GM19025 (cell line): ENCODE measurements at regions not wholly inside any gene's neighbourhood (a gene's known extent, or its start where the extent isn't known, plus 50 kb on each side); places are given as distances from the start of the nearest gene placed in this dataset.

Source experiments
- ATAC-seq: cut with Tn5 transposase; IDR thresholded peaks from one replicate; pipeline ENCODE4 v1.9.1; 2021; ENCODE audit warnings: mild to moderate bottlenecking, low read depth, moderate library complexity; ENCODE audit not compliant: unreplicated experiment

DNA sequence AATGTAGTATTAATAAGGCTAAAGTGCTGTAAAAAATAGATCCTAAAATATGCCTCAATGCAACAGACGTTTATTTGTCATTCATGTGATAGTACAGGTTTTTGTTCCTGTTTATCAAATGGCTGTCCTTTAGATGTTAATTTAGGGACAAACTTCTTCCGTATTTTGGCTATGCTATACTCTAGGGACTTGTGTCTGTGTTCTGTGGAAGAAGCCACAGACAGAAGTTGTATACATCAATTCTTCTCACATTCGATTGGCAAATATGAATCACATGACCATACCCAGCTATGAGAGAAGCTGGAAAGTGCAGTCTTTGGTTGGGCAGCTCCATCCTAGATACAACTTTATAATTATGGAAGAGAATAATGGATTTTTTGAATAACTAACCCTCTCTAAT lies 232.7 kb upstream of the SNX7 start:
- ATAC-seq: no peak

DNA sequence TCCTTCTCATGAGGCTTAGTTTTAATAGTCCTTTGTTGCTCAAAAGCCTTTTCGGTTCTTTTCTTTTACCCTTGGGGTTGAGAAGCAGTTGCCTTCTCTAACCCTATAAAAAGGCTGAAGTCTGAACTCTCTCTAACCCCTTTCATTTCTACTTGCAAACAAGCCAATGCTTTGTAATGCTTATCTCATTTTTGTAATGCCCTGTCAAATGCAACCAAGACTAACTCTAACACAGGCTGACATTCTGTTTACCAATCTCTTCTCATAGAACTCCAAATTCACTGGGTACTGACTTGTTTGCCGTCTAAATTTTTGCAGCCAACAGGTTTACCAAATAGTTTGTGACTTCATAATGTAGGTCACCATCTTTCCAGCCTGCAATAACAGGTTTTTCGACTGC lies 233.9 kb upstream of the SNX7 start:
- no peak for ATAC-seq

DNA sequence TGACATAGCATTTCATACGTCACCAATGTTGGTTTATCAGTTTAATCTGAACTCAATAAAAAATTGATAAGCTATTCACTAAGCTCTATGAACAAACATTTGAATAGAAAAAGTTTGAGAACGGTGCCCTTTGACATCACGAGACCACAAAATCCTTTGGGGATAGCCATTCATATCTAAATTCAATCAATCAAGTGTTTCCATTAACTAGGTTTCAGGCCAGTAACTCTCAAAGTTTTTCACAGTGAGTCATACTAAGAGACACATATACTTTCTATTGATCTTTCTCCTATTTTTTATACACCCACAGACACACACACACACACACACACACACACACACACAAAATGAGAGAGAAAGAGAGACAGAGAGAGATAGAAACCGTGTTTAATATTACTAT lies 235.4 kb upstream of the SNX7 start:
- ATAC-seq: no peak

DNA sequence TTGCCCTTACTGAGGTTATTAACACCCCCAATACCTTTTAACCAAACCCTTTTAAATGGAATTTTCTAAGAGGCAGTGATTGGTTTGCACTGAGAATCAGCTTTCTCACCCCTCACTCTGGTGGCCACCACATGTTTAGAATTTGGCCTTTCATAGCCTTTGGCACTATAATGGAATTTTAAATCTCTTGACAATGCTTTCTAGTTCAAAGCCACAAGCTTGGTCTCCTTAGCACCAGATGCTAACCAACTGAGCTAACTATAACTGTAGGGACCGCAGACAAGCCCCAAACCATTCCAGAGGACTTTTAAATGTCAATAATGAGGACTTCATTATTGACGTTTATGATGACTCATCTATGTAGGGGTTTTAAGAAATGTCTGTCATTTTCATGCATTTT lies 238.7 kb upstream of the SNX7 start:
- ATAC-seq: no peak

DNA sequence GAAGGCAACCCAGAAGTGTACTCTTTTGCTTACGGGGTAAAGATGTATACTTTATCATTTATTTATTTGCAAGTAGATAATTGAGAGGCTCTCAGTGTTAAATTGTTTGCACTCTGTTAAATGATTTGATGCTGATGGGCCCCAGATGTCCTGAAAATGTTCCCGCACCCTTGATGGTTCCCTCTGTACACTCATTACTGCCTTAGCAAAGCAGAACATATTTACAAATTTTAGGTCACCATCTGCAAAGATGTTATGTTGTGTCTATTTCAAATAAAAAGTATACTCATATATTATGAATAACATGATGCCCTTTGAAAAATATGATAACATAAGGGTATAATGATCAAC lies 240.5 kb upstream of the SNX7 start:
- no peak for ATAC-seq

DNA sequence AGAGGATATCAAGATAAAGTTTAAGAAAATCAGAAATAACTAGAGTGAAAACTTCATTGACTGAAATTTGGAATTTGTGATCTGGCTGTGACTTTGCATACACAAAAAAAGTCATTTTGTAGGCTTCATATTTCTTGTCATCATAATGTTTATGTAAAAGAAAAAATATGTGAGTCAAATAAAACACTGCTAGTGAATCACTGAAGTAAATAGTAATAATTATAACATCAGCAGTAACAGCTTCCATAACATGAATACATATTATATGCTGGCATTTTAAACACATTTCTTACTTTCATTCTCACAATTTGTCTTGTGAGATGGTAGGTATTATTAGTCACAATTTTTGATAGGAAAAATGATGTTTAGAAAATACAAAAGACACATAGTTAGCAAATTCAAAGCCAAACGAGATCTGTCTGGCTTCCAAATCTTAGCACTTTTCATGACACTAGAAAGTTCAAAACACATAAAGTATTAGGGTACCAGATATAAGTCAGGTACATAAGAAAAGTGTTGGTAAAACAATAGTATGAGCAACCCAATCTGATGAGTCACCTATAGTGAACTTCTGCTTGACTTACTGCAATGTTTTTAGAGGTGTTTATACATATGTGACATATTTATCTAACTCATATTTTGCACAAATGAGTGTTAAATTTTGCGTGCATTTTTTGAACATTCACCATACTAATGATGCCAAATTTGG lies 241.0 kb upstream of the SNX7 start:
- no peak for ATAC-seq

DNA sequence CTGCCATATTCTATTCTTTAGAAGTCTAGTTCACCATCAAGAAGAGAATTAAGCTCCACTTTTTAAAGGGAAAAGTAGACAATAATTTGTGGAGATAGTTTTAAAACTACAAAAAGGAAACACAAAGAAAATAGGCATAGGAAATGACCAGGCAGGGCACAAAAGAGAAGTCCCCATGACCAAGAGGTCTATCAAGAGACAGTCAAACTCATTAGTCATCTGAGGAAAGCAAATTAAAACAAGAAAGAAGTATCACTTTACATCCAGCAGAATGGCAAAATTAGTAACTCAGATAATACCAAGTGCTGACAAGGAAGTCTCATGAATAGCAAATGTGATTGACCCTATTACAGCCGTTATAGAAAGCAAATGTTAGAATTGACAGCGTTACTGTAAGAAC lies 243.7 kb upstream of the SNX7 start:
- ATAC-seq: no peak

DNA sequence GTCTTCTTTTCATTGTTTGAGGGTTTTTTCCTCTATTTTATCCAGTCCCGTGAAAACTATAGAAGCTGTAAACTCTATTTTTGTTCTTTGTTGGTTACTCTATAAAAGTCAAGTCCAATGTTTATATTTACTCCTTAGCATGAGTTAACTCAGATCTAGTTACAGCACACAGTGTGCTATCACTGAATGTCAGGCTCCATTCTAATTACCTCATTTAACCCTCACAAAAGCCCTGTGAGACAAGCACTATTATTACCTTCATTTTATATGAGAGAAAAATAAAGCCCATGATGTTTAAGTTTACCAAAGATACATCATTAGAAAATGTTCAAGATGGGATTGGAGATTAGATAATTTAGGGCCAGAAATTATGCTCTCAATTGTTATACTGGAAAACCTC lies 251.4 kb upstream of the SNX7 start:
- no peak for ATAC-seq

DNA sequence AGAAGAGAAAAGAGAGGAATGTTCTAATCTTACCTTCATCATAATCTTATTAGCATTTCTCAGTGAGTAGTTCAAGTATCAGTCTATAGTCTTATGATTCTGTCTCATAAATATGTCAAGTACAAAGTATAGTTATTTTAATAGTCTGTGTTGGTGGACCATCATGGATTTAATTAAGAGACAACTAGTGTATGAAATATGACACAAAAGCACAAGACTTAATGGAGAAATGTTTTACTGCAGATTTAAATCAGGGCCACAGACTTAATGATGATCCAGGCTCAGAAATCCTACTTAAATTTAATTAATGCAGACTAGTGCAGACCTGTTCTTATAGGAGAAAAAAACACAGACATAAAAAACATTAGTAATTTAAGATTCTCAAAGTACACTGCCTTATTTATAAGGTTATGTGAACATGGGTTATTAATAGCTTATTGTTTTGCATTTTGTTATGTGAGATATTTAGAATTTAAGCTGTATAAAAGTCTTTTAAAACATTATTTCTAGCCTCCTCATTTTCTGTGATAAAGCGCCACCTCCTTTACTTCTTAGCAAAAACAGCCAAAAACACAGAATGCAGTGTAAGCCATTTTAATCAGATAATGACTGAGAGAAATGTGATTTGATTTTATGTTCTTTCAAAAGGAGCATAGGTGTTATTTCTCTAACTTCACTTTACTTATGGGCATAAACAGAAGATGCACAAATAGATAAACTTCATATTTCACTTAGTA lies 255.0 kb upstream of the SNX7 start:
- ATAC-seq: no peak

DNA sequence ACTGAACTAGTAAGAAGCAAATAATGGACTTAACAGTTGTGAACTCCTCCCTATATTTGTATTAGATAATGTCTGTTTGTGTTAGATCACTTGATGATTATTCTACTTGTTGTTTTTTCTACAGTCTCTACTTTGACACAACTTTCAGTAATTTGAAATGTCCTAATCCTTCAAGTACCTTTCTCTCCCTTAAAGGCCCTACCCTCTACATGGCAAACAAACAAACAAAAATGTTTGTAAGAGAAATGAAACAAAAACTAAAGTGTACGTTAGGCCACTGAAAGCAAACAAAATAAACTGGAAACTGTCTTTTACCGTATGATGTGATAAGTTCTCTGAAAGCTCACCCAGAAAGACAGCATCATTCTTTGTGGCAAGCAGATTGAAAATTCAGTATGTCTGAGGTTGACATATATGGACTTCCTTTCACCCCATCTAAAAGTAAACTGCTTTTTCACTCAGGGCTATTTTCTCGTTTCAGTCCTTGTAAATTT lies 255.9 kb upstream of the SNX7 start:
- peak; percentile 55 for ATAC-seq

DNA sequence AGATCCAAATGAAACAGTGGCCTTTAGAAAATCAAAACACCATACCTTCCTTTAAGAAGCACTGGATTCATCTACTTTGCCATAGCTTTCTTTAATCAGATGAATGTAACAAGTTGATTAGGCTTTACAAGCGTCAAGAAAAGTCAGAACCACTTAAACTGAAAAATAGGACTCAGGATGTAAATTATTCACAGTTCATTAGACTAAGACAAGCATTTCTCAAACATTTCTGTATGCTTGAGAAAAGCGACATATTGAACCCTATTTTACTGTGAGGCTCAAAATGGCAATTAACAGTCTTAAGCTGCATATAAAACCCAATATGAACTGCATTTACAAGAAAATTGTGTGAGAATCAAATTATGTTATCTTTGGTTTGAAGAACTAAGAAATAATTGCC lies 256.7 kb upstream of the SNX7 start:
- ATAC-seq: no peak

DNA sequence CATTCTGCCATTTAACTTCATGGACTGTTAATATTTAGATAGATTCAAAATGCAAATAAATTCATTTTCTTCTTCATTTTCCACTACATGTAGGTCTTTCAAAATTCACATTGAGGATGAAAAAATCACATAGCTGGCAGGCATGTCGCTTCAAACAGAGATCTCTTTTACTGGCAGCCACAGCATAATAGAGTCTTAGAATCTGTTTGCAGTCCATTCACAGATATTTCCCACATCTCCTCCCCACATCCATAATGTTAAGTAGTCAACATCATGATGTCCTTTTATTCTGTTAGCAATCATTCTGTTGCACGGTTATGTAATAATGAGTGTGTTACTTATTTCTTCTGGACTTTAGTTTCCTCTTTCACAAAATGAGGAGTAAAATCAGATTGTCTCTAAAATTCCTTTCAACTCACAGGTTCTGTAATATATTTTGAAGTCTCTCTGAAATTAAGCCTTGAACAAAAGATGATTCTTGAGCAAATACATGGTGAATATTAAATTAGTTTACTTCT lies 257.5 kb upstream of the SNX7 start:
- ATAC-seq: no peak

DNA sequence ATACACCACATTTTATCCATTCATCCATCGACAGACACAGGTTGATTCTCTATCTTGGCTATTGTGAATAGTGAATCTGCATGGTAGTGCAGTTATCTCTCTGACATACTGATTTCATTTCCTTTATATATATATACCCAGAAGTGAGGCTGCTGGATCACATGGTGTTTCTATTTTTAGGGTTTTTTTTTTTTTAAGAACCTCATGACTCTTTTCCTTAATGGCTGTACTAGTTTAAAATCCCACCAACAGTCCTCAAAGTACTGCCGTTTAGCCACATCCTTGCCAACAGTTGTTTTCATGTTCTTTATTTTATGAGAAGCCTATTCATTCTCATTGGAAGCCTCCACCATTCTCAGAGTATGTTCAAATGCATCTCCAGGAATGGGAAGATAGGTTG lies 258.7 kb upstream of the SNX7 start:
- no peak for ATAC-seq

DNA sequence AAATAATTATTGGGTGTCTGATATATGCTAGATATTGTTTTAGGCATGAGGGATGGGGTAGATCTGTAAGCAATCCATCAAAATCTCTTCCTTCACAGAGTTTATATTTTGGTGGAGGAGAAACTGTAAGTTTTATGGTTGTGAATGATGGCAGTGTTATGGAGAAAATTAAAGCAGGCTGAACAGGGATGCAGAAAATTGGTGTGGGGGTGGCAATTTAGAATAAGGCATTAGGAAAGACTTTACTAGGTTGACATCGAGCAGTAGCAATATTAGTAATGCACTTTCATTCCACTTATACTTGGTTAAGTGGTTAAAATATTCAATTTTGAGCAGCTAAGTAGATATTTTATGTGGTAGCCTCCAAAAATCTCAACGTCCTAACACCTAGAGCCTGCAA lies 261.1 kb upstream of the SNX7 start:
- no peak for ATAC-seq

DNA sequence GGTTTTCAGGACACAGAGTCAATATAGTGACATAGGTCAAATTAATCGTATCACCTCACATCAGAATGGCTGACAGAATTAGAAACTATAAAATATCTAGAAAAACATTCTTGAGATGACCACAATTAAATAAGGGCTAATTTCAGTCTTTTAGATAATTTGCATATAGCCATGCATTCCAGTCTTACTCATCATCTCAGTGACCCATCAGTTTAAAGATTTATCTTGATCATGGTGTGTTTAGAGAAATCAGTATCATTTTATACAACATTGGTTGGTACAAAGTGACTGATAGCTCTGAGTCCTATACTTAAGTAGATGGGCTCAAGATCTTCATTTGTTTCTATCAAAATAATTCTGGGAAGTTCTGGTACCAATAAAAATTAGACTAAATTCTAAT lies 262.3 kb upstream of the SNX7 start:
- ATAC-seq: no peak

DNA sequence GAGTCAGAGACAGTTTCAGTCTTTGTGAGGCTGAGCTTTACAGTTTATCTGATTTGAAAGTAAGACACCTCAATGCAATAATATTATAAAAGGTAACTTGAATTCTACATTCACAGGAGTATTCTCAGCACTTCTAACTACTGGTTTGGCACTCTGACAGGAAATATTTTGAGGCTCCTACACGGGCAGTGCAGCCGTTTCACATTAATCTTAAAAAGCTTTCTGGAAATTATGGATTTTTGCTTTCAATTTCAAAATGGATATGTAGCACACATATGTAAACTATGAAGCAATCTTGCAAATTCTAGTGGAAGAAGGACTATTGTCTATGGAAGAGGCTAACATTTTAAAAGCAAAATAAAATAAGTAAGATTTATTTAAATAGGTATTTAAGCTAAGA lies 262.9 kb upstream of the SNX7 start:
- no peak for ATAC-seq

DNA sequence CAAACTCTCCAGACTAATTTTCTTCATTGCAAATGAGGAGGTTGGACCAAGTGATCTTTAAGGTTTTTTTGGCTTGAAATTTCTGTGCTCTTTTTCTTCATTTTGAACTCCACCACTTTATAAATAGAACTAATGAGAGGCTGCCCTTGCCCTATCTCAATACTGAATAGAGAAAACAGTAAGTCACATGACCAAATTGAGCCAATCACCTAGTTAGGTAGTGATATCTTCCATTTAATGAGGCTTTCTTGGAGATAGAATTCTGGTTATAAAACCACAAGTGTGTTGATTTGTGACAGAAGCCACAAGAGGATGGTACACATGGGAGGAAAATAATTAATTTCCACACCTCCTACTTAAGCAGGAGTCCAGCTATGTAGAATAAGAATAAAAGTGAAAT lies 263.4 kb upstream of the SNX7 start:
- ATAC-seq: no peak

DNA sequence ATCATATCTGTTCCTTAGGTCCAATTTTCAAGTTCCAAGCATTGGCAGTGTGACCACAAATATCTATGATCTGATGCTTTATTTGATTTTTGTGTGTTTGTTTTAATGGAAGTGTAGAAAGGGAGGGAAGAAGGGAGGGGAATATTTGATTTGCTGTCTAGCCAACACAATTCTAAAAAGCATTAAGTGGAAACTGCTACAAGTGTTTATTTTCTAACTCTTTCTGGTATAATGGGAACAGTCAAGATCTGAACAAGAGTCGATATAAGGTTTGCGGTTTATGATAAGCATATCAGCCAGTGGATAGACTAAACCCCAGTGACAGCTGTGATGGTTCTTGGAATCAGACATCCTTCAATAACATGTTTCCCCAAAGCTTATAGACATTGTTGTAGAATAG lies 267.8 kb upstream of the SNX7 start:
- ATAC-seq: no peak

DNA sequence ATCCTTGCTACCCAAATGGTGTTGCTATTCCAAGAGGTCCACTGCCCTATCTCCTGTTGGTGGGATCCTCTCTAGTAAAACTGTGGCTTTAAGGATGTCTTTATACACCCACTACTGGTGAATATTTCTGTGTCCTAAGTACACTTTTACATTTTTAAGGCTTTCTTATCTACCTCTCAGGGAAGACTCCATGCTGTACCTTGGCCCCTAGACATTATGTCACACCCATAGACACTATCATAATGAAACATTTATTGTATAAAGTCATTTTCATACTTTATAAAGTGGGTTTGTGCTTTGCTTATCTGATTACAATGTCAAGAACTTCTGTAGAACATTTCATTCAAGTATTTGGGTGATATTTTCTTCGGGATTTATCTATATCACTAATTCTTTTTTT lies 270.3 kb upstream of the SNX7 start:
- no peak for ATAC-seq

DNA sequence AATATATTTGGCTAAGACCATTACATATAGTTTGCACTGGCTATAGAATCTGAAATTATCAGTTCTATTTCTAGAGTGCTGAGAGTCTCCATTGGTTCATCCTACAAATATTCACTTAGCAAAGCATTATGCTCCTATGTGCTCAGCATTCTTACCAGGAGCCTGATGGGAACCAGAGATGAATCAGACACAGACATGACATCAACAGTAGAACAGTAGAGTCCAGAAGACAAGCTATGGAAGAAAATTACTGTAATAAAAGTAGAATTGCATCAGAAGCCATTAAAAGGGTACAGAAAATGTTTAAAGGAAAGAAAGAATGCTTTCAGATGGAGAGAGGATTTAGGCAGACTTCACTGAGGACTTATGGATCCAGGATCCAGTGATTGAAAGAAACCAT lies 271.7 kb upstream of the SNX7 start:
- ATAC-seq: no peak

DNA sequence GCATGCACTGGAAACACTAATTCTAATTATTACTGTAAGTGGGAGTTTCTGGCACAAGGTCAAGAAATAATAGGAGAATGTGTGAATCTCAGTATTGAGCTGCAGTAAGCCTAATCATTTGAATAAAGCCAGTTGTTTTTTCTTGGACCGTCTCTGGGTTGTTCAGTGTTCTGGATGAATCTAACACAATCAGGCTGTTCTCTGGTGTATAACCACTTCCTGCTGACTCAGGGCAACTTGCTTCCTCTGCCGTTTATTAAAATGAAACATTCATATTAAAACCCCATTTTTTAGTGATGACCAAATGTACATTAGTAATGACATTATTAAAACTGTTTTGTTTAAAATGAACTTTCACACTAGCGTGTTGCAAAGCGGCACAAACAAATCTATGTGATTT lies 273.1 kb upstream of the SNX7 start:
- no peak for ATAC-seq

DNA sequence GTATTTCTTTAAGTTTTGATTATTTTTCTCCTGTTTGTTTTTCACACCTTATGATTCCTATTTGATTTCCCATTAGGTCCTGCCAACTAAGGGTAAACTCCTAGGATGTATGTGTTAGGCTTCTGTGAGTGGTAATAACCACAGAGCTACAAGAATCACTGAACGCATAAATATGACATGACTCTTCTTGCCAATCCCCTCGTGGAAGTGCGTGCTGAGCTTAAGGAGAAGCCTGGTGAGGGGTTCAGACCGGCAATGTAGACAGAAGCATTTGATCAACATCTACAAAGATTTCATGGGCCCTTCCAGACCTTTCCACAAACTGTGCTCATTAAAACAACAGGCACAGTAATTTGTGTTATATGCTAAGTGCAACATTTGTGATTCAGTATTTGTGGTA lies 273.8 kb upstream of the SNX7 start:
- no peak for ATAC-seq
